ENCODE measurements at regions not wholly inside any gene's neighbourhood (a gene's known extent, or its start where the extent isn't known, plus 50 kb on each side); places are given as distances from the start of the nearest gene placed in this dataset.
"Not testable (repeated sequence)": the region's sequence is repeated elsewhere in the genome, so short reads cannot be mapped to it uniquely, and the experiment has no call there.

DNA sequence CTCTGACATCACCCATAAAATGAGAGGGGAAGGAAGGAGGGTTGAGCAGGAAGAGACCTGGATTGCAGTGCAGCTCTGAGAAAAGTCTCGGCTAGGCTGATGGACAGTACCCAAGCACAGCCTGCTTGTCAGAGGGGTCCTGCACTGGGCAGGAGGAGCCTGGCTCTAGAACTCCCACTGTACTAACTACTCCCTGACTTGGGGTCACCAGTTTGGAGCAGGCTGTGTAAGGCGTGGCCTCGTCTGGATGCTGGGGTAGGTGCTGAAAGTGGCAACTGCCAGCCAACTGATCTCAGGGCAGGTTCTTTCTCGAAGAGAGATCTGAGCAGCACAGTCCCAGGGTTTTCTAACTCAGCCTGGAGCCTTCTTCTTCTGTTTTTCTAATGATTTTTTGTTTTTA is 176.3 kb downstream of the ATP23 start:
- no peaks in the 10 kb centered on the region for H3K27me3 ChIP-seq (ENCODE audit: control insufficient read depth in 2 of 2, insufficient read depth in 2 of 2, low read length in 2 of 2)
- H3K4me2 ChIP-seq (replicated peaks; ENCODE audit: extremely low read depth, low read length, poor library complexity, severe bottlenecking): no peak overlapping the region
- 60% methylated on average over 2 of the region's 4 CpGs for WGBS (ENCODE audit: insufficient coverage)
- peaks cover 0 to 11% of the 10 kb centered on the region in 2 donors for H3K9me3 ChIP-seq (replicated peaks in 1 of 2; ENCODE audit: control insufficient read depth in 1 of 2, insufficient read depth in 1 of 2, low read length in 2 of 2)
- no peaks in the 10 kb centered on the region for H4K20me1 ChIP-seq (ENCODE audit: insufficient read depth, low read length)
- no peaks in the 10 kb centered on the region for H3K4me1 ChIP-seq (ENCODE audit: control insufficient read depth in 1 of 2, insufficient read depth in 2 of 2, low read length in 2 of 2)
- TF ChIP-seq, protein P1, sequence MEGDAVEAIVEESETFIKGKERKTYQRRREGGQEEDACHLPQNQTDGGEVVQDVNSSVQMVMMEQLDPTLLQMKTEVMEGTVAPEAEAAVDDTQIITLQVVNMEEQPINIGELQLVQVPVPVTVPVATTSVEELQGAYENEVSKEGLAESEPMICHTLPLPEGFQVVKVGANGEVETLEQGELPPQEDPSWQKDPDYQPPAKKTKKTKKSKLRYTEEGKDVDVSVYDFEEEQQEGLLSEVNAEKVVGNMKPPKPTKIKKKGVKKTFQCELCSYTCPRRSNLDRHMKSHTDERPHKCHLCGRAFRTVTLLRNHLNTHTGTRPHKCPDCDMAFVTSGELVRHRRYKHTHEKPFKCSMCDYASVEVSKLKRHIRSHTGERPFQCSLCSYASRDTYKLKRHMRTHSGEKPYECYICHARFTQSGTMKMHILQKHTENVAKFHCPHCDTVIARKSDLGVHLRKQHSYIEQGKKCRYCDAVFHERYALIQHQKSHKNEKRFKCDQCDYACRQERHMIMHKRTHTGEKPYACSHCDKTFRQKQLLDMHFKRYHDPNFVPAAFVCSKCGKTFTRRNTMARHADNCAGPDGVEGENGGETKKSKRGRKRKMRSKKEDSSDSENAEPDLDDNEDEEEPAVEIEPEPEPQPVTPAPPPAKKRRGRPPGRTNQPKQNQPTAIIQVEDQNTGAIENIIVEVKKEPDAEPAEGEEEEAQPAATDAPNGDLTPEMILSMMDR (IDR thresholded peaks at IDR 0.05): no peak
- H3K4me3 ChIP-seq (replicated peaks in 1 of 3; ENCODE audit: low read depth in 2 of 3, low read length in 3 of 3): no peak overlapping the region
- no peak overlapping the region for H3K27ac ChIP-seq (ENCODE audit: low read depth in 1 of 2, low read length in 2 of 2)
- H2AFZ ChIP-seq (ENCODE audit: insufficient read depth, low read depth, low read length, poor library complexity, severe bottlenecking): no peak overlapping the region
- Mint-ChIP-seq H3K4me3 (no peak overlapping the region), H3K9me3 (peaks cover 5 to 13% (median 11%) of the 10 kb centered on the region in 7 donors), H3K27ac (no peak overlapping the region), H3K27me3 (ENCODE audit: low read depth in 3 of 3) (peaks cover 0 to 2% (median 2%) of the 10 kb centered on the region in 3 donors), H3K36me3 (no peaks in the 10 kb centered on the region), H3K4me1 (no peaks in the 10 kb centered on the region)
- no peaks in the 10 kb centered on the region for H3K36me3 ChIP-seq (replicated peaks in 1 of 2; ENCODE audit: control insufficient read depth in 1 of 2, insufficient read depth in 2 of 2, low read length in 2 of 2)
- H3K79me2 ChIP-seq (ENCODE audit: insufficient read depth, low read length): no peaks in the 10 kb centered on the region
- no peak for DNase-seq
- intact Hi-C loops (cut with micrococcal nuclease): no loop called here
- no peak overlapping the region for H3K9ac ChIP-seq (ENCODE audit: insufficient read depth, low read length, poor library complexity, severe bottlenecking)

DNA sequence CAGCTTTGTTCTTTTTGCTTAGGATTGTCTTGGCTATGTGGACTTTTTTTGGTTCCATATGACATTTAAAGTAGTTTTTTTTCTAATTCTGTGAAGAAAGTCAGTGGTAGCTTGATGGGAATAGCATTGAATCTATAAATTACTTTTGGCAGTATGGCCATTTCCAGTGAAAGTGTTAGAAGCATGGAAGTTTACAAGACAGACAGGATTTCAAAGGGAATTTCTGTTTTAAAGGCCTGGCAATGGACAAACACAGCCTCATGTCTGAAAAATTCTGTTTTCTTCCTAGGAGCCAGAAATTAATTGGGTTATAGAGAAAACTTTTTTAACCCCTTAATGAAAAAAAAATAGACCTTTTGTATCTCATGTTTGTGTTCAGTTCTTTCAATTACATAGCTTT is 184.4 kb downstream of the ATP23 start:
- H3K4me2 ChIP-seq (replicated peaks; ENCODE audit: extremely low read depth, low read length, poor library complexity, severe bottlenecking); H3K27me3 Mint-ChIP-seq (ENCODE audit: low read depth in 3 of 3); H3K4me1 ChIP-seq (ENCODE audit: control insufficient read depth in 1 of 2, insufficient read depth in 2 of 2, low read length in 2 of 2); intact Hi-C loops (cut with micrococcal nuclease); H2AFZ ChIP-seq (ENCODE audit: insufficient read depth, low read depth, low read length, poor library complexity, severe bottlenecking); H3K36me3 Mint-ChIP-seq; H3K9ac ChIP-seq (ENCODE audit: insufficient read depth, low read length, poor library complexity, severe bottlenecking); H3K27ac Mint-ChIP-seq; H4K20me1 ChIP-seq (ENCODE audit: insufficient read depth, low read length); H3K4me1 Mint-ChIP-seq; H3K27me3 ChIP-seq (ENCODE audit: control insufficient read depth in 2 of 2, insufficient read depth in 2 of 2, low read length in 2 of 2); H3K9me3 ChIP-seq (replicated peaks in 1 of 2; ENCODE audit: control insufficient read depth in 1 of 2, insufficient read depth in 1 of 2, low read length in 2 of 2); H3K79me2 ChIP-seq (ENCODE audit: insufficient read depth, low read length); DNase-seq; H3K4me3 Mint-ChIP-seq; H3K4me3 ChIP-seq (replicated peaks in 1 of 3; ENCODE audit: low read depth in 2 of 3, low read length in 3 of 3); H3K36me3 ChIP-seq (replicated peaks in 1 of 2; ENCODE audit: control insufficient read depth in 1 of 2, insufficient read depth in 2 of 2, low read length in 2 of 2); H3K27ac ChIP-seq (ENCODE audit: low read depth in 1 of 2, low read length in 2 of 2): not testable (repeated sequence)
- peaks cover 8 to 16% (median 12%) of the 10 kb centered on the region in 7 donors for H3K9me3 Mint-ChIP-seq

All from CD14-positive monocyte (primary cell).